PFSK-1 (cell line): ENCODE measurements at regions not wholly inside any gene's neighbourhood (a gene's known extent, or its start where the extent isn't known, plus 50 kb on each side); places are given as distances from the start of the nearest gene placed in this dataset.

ENCODE experiments used
- POLR2AphosphoS5 ChIP-seq: IDR thresholded peaks from 2 replicates; pipeline ENCODE4 v1.6.1; 2012; ENCODE audit warnings: low read depth, mild to moderate bottlenecking, control low read depth, low read length, moderate library complexity
- REST ChIP-seq, 2 experiments: IDR thresholded peaks; 2 replicates each; pipeline versions ENCODE4 v1.6.1 to v1.8.0; 2011 to 2012; ENCODE audit warnings: low read depth in 2 of 2, low read length in 2 of 2, control low read depth in 1 of 2, inconsistent platforms in 1 of 2, mild to moderate bottlenecking in 1 of 2, moderate library complexity in 1 of 2; ENCODE audit not compliant: insufficient read depth in 1 of 2
- SIN3A ChIP-seq: IDR thresholded peaks from 2 replicates; pipeline ENCODE4 v1.6.1; 2012; ENCODE audit warnings: mild to moderate bottlenecking, low read length, moderate library complexity, borderline replicate concordance; ENCODE audit not compliant: insufficient read depth
- TAF1 ChIP-seq: IDR thresholded peaks from 2 replicates; pipeline ENCODE4 v1.6.1; 2012; ENCODE audit warnings: low read length, control low read depth, borderline replicate concordance; ENCODE audit not compliant: insufficient read depth

DNA sequence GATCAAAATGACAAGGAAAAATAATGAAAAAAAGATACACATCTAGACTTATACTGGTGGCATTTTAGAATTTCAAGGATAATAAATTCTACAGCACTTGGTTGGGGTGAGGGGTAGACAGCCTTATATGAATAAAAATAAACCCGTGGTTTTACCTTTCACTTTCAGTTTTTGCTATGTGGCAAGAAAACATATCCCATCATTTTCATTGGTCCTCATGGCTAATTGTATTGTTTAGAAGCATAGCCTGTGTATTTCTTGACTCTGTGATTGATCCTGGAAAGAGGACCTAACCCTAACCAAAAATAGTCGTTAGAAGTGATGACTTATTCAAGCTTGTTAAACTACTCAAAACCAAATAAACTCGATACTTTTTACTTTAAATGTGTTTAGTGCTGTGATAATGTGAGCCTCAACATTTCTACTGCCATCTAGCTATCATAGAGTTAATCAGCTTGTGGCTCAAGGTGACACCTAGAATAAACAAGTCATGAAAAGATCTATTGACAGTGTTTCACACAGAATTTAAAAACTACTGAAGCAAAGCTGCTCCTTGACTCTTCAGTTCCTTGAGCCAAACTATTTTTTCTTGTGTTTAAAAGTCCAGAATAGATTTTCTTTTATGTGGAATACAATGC, 153.3 kb upstream of the IZUMO3 start:
- TF ChIP-seq TAF1 (no peak), POLR2AphosphoS5 (no peak), SIN3A (no peak), REST (IDR thresholded peaks at IDR 0.05; ENCODE audit: insufficient read depth in 1 of 2, low read depth in 2 of 2, low read length in 2 of 2) (no peak)
